ENCODE measurements at regions not wholly inside any gene's neighbourhood (a gene's known extent, or its start where the extent isn't known, plus 50 kb on each side); places are given as distances from the start of the nearest gene placed in this dataset.
A peak's percentile ranks its signal among the peaks of the same experiment; 100 is the strongest.

GRCh38 chr5:125492977-125493376, 746.5 kb upstream of the ZNF608 start:
- intact Hi-C loops (cut with DNase I), result no loop called here

GRCh38 chr5:125496393-125496792, 750.0 kb upstream of the ZNF608 start:
- intact Hi-C loops (cut with DNase I), result no loop called here
- DNase-seq, result no peak

More at GRCh38 chr5:125492977-125493376, 746.5 kb upstream of the ZNF608 start:
- DNase-seq, result no peak

- intact Hi-C loops (cut with DNase I), result no loop called here
- DNase-seq, result no peak
Observed at GRCh38 chr5:125497651-125498050, 751.2 kb upstream of the ZNF608 start.

GRCh38 chr5:125499636-125500332, 753.3 kb upstream of the ZNF608 start:
- DNase-seq, result no peak

GRCh38 chr5:125501396-125501795, 755.0 kb upstream of the ZNF608 start:
- intact Hi-C loops (cut with DNase I), result no loop called here
- no peak for DNase-seq

More at GRCh38 chr5:125499636-125500332, 753.3 kb upstream of the ZNF608 start:
- intact Hi-C loops (cut with DNase I), result no loop called here

- no peak for DNase-seq
- intact Hi-C loops (cut with DNase I), result no loop called here
Observed at GRCh38 chr5:125503946-125504345, 757.5 kb upstream of the ZNF608 start.

GRCh38 chr5:125505115-125505514, 758.7 kb upstream of the ZNF608 start:
- intact Hi-C loops (cut with DNase I), result no loop called here
- DNase-seq, result no peak

GRCh38 chr5:125506124-125506523, 759.7 kb upstream of the ZNF608 start:
- no peak for DNase-seq
- intact Hi-C loops (cut with DNase I), result no loop called here

- intact Hi-C loops (cut with DNase I), result no loop called here
- DNase-seq, result no peak
Observed at GRCh38 chr5:125508225-125508624, 761.8 kb upstream of the ZNF608 start.

GRCh38 chr5:125510651-125511050, 764.2 kb upstream of the ZNF608 start:
- no peak for DNase-seq
- intact Hi-C loops (cut with DNase I), result no loop called here

GRCh38 chr5:125517973-125518550, 771.6 kb upstream of the ZNF608 start:
- intact Hi-C loops (cut with DNase I), result no loop called here
- no peak for DNase-seq

GRCh38 chr5:125521289-125521688, 774.9 kb upstream of the ZNF608 start:
- intact Hi-C loops (cut with DNase I), result no loop called here
- no peak for DNase-seq

GRCh38 chr5:125525356-125525755, 778.9 kb upstream of the ZNF608 start:
- DNase-seq, result no peak

GRCh38 chr5:125526966-125527365, 780.5 kb upstream of the ZNF608 start:
- no peak for DNase-seq
- intact Hi-C loops (cut with DNase I), result no loop called here

More at GRCh38 chr5:125525356-125525755, 778.9 kb upstream of the ZNF608 start:
- intact Hi-C loops (cut with DNase I), result no loop called here

- intact Hi-C loops (cut with DNase I), result no loop called here
- no peak for DNase-seq
Observed at GRCh38 chr5:125528881-125529280, 782.4 kb upstream of the ZNF608 start.

- DNase-seq, result no peak
- intact Hi-C loops (cut with DNase I), result no loop called here
Observed at GRCh38 chr5:125530833-125531615, 784.6 kb upstream of the ZNF608 start.

- DNase-seq, result no peak
- intact Hi-C loops (cut with DNase I), result no loop called here
Observed at GRCh38 chr5:125536095-125536494, 789.7 kb upstream of the ZNF608 start.

GRCh38 chr5:125536582-125536981, 790.1 kb upstream of the ZNF608 start:
- no peak for DNase-seq
- intact Hi-C loops (cut with DNase I), result no loop called here

- DNase-seq, result no peak
- intact Hi-C loops (cut with DNase I), result no loop called here
Observed at GRCh38 chr5:125537661-125538060, 791.2 kb upstream of the ZNF608 start.

- no peak for DNase-seq
- intact Hi-C loops (cut with DNase I), result no loop called here
Observed at GRCh38 chr5:125538469-125538868, 792.0 kb upstream of the ZNF608 start.

- intact Hi-C loops (cut with DNase I), result no loop called here
Observed at GRCh38 chr5:125541085-125541484, 794.6 kb upstream of the ZNF608 start.

More at GRCh38 chr5:125541085-125541484, 794.6 kb upstream of the ZNF608 start:
- DNase-seq, result peak in 1 of 10 donors; percentile 12

All from posterior cingulate gyrus (tissue), 11 donors.